ENCODE measurements at regions not wholly inside any gene's neighbourhood (a gene's known extent, or its start where the extent isn't known, plus 50 kb on each side); places are given as distances from the start of the nearest gene placed in this dataset.

GRCh38 chr3:76242886-76243753, 457.8 kb upstream of the ZNF717 start:
- TF ChIP-seq CTCF (IDR thresholded peaks at IDR 0.05) (no peak), POLR2A (IDR thresholded peaks at IDR 0.05) (no peak)
